Spleen (tissue), 11 donors: ENCODE measurements at regions not wholly inside any gene's neighbourhood (a gene's known extent, or its start where the extent isn't known, plus 50 kb on each side); places are given as distances from the start of the nearest gene placed in this dataset.

Source experiments
- DNase-seq: peaks from one replicate; pipeline ENCODE4 v3.0.0-alpha.2; 2020
- H3K27ac ChIP-seq, 8 donors: fragments of 200-600 bp; sonication (generic) in 7 of 8; 1 replicate in 4 of 8; 2 replicates in 4 of 8; pipeline versions ENCODE4 v1.5.0 to v1.8.0; 2016 to 2021; ENCODE audit warnings: inconsistent platforms in 4 of 8, mild to moderate bottlenecking in 4 of 8, moderate library complexity in 1 of 8
- H3K27me3 ChIP-seq, 7 donors: fragments of 200-600 bp; sonication (generic) in 6 of 7; replicated peaks in 1 of 7; 1 replicate in 4 of 7; 2 replicates in 3 of 7; pipeline versions ENCODE4 v1.5.0 to v1.8.0; 2016 to 2021; ENCODE audit warnings: inconsistent platforms in 3 of 7, mild to moderate bottlenecking in 1 of 7
- H3K36me3 ChIP-seq, 6 donors: fragments of 200-600 bp; sonication (generic) in 5 of 6; 1 replicate in 4 of 6; 2 replicates in 2 of 6; pipeline versions ENCODE4 v1.5.0 to v1.8.0; 2016 to 2021; ENCODE audit warnings: inconsistent platforms in 2 of 6
- H3K4me1 ChIP-seq, 6 donors: fragments of 200-600 bp; sonication (generic) in 5 of 6; 1 replicate in 3 of 6; 2 replicates in 3 of 6; pipeline versions ENCODE4 v1.5.0 to v1.8.0; 2016 to 2021; ENCODE audit warnings: inconsistent platforms in 3 of 6
- H3K4me3 ChIP-seq, 8 donors: fragments of 200-600 bp; sonication (generic) in 7 of 8; 1 replicate in 4 of 8; 2 replicates in 4 of 8; pipeline versions ENCODE4 v1.5.0 to v1.8.0; 2016 to 2021; ENCODE audit warnings: inconsistent platforms in 4 of 8, mild to moderate bottlenecking in 4 of 8, moderate library complexity in 2 of 8
- H3K9me3 ChIP-seq, 8 donors: fragments of 200-600 bp; sonication (generic) in 7 of 8; 1 replicate in 4 of 8; 2 replicates in 4 of 8; pipeline versions ENCODE4 v1.5.0 to v1.8.0; 2016 to 2021; ENCODE audit warnings: inconsistent platforms in 4 of 8
- POLR2A ChIP-seq, 3 donors: fragments of 450-650 bp; IDR thresholded peaks; one replicate each; pipeline ENCODE4 v1.5.1; 2017; ENCODE audit warnings: antibody characterized with exemption in 3 of 3, mild to moderate bottlenecking in 1 of 3
- POLR2AphosphoS5 ChIP-seq, 3 donors: sonication (generic); formaldehyde crosslinking; IDR thresholded peaks; one replicate each; pipeline ENCODE4 v1.5.1; 2017; ENCODE audit warnings: antibody characterized with exemption in 3 of 3
- WGBS, 5 donors: extraction: QIAGEN DNeasy Blood & Tissue Kit in 3 of 5; methylation state at CpG; one replicate each; pipeline versions ENCODE4 v1.1.5 to v1.1.7; 2013 to 2018; 5-methylcytosine and 5-hydroxymethylcytosine counted together
- intact Hi-C: fragments of 100-400 bp; cut with DNase I; formaldehyde crosslinking; loops from one replicate; pipeline ENCODE4 v1.15.0; 2023; ENCODE audit warnings: low total_unique reads
- TF ChIP-seq, protein P1 (sequence below), 11 experiments: fragments of 200-600 bp in 7 of 11; fragments of 450-650 bp in 4 of 11; sonication (generic) in 4 of 11; IDR thresholded peaks in 8 of 11; conservative IDR thresholded peaks in 3 of 11; 1 replicate in 7 of 11; 2 replicates in 4 of 11; pipeline versions ENCODE4 v1.4.0 to v1.8.0; 2016 to 2021; ENCODE audit warnings: antibody characterized with exemption in 11 of 11, inconsistent platforms in 4 of 11, mild to moderate bottlenecking in 1 of 11
- donor health status: healthy with polysubstance abuse.
- donor health status: DM: no; HTN: no; CAD: no; lungs with moderate emphysema.
- donor health status: DM: no; HTN: no; CAD: no.
- donor health status: Bipolar disorder and iron deficiency.
- donor health status: healthy.
- donor health status: DM: no; HTN: no; CAD: no.
- donor health status: DM: yes; HTN: yes; CAD: no.

DNA sequence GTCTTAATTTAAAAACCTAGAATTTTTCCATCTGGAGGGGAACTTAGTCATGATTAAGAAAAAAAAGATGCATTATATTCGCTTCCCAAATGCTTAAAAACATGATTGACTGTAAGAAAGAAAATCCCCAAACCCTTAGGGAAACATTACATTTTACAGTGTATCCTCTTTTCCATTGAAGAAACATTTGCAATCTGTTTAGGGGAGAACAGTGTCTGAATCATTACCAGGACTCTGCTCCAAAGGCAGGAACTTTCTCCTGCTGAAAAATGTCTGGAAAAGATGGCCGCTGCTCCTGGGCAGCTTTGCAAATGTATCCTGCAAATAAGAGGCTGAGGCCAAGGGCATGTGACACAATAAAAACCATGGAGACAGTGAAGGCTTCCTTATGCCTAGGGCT, 173.7 kb downstream of the BUB3 start:
- no peak for DNase-seq
- intact Hi-C loops: no loop called here
- Histone ChIP-seq H3K27me3 (no peaks in the 10 kb centered on the region), H3K4me1 (no peaks in the 10 kb centered on the region), H3K36me3 (no peaks in the 10 kb centered on the region), H3K27ac (no peak overlapping the region), H3K4me3 (no peak overlapping the region), H3K9me3 (peaks cover 0 to 11% (median 8%) of the 10 kb centered on the region in 8 donors)
- WGBS, 5 donors: 77 to 94% (median 79%) methylated on average over 2 of the region's 2 CpGs
- TF ChIP-seq POLR2A (IDR thresholded peaks at IDR 0.05): no peak
- TF ChIP-seq, protein P1, sequence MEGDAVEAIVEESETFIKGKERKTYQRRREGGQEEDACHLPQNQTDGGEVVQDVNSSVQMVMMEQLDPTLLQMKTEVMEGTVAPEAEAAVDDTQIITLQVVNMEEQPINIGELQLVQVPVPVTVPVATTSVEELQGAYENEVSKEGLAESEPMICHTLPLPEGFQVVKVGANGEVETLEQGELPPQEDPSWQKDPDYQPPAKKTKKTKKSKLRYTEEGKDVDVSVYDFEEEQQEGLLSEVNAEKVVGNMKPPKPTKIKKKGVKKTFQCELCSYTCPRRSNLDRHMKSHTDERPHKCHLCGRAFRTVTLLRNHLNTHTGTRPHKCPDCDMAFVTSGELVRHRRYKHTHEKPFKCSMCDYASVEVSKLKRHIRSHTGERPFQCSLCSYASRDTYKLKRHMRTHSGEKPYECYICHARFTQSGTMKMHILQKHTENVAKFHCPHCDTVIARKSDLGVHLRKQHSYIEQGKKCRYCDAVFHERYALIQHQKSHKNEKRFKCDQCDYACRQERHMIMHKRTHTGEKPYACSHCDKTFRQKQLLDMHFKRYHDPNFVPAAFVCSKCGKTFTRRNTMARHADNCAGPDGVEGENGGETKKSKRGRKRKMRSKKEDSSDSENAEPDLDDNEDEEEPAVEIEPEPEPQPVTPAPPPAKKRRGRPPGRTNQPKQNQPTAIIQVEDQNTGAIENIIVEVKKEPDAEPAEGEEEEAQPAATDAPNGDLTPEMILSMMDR (IDR thresholded peaks at IDR 0.05 in 8 of 11, conservative IDR thresholded peaks at IDR 0.05 in 3 of 11): no peak
- TF ChIP-seq POLR2AphosphoS5 (IDR thresholded peaks at IDR 0.05): no peak

- H3K36me3 ChIP-seq: no peaks in the 10 kb centered on the region
- H3K27me3 ChIP-seq: no peaks in the 10 kb centered on the region
- TF ChIP-seq POLR2AphosphoS5 (IDR thresholded peaks at IDR 0.05) (no peak), POLR2A (IDR thresholded peaks at IDR 0.05) (no peak)
- TF ChIP-seq, protein P1 (IDR thresholded peaks at IDR 0.05 in 8 of 11, conservative IDR thresholded peaks at IDR 0.05 in 3 of 11): no peak
- peaks cover 0 to 9% (median 4%) of the 10 kb centered on the region in 8 donors for H3K9me3 ChIP-seq
- H3K4me1 ChIP-seq: no peaks in the 10 kb centered on the region
- DNase-seq: no peak
- no peak overlapping the region for H3K4me3 ChIP-seq
- WGBS, 5 donors: 78 to 89% (median 83%) methylated on average over 4 of the region's 4 CpGs
- H3K27ac ChIP-seq: no peak overlapping the region
- intact Hi-C loops: no loop called here
Observed at GRCh38 chr10:123331438-123331837, 177.2 kb downstream of the BUB3 start.

- Histone ChIP-seq H3K27me3 (no peaks in the 10 kb centered on the region), H3K9me3 (no peaks in the 10 kb centered on the region), H3K27ac (no peak overlapping the region), H3K36me3 (no peaks in the 10 kb centered on the region), H3K4me1 (no peaks in the 10 kb centered on the region), H3K4me3 (no peak overlapping the region)
- no peak for TF ChIP-seq POLR2A (IDR thresholded peaks at IDR 0.05)
- TF ChIP-seq, protein P1 (IDR thresholded peaks at IDR 0.05 in 8 of 11, conservative IDR thresholded peaks at IDR 0.05 in 3 of 11): no peak
- TF ChIP-seq POLR2AphosphoS5 (IDR thresholded peaks at IDR 0.05): no peak
- intact Hi-C loops: no loop called here
- WGBS, 5 donors: 86 to 98% (median 91%) methylated on average over 1 of the region's 1 CpG
- no peak for DNase-seq
Observed at GRCh38 chr10:123346581-123346980, 192.4 kb downstream of the BUB3 start.

DNA sequence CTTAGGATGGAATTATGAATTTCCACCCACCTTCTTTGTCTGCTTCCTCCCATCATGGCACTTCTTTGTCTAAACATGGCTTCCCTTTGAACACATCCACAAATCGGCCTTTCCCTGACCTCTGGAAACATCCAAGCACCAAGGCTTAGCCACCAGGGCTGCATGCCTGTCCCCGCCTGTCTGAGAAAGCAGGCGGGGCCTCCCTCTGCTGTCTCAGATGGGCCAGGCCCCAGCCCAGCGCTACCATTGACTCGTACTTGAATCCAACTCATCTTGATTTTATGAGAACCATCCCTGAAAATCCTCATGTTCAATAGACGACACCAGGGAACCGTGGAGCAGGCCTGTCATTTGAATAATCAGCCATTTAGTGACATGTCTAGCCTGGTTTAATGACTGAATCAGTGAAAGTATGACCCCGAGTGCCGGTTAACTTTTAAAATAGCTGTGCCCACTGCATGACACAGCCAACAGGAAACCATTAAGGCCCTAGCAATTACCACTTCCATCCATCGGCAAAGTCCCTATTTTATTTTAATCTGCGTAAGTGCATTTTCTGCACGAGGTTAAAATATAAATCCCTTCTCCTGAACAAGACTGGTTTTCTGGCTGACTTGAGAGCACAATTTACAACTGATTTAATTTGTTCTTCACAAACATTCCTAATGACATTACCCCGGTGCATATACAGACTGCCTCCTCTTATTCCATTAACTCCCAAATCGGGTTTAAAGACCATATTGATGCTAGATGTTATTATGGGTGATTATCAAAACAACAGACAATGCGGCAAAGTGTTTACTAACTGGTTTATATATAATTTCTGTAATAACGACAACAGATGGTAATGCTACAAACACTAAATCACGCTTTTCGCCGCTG, 194.7 kb downstream of the BUB3 start:
- 89 to 92% (median 91%) methylated on average over 19 of the region's 19 CpGs for WGBS, 5 donors
- H3K36me3 ChIP-seq: no peaks in the 10 kb centered on the region
- no peaks in the 10 kb centered on the region for H3K9me3 ChIP-seq
- no peak overlapping the region for H3K27ac ChIP-seq
- H3K4me3 ChIP-seq: no peak overlapping the region
- H3K4me1 ChIP-seq: no peaks in the 10 kb centered on the region
- H3K27me3 ChIP-seq: no peaks in the 10 kb centered on the region
- TF ChIP-seq, protein P1 (IDR thresholded peaks at IDR 0.05 in 8 of 11, conservative IDR thresholded peaks at IDR 0.05 in 3 of 11): no peak
- TF ChIP-seq POLR2AphosphoS5 (IDR thresholded peaks at IDR 0.05) (no peak), POLR2A (IDR thresholded peaks at IDR 0.05) (no peak)
- no peak for DNase-seq
- intact Hi-C loops: no loop called here
